Suppressor macrophage treated with lipopolysaccharide for 1 hour (primary cell): ENCODE measurements at regions not wholly inside any gene's neighbourhood (a gene's known extent, or its start where the extent isn't known, plus 50 kb on each side); places are given as distances from the start of the nearest gene placed in this dataset.

Source experiments
- DNase-seq, 3 donors: peaks; one replicate each; pipeline ENCODE4 v3.0.0-alpha.2; 2020 to 2022

DNA sequence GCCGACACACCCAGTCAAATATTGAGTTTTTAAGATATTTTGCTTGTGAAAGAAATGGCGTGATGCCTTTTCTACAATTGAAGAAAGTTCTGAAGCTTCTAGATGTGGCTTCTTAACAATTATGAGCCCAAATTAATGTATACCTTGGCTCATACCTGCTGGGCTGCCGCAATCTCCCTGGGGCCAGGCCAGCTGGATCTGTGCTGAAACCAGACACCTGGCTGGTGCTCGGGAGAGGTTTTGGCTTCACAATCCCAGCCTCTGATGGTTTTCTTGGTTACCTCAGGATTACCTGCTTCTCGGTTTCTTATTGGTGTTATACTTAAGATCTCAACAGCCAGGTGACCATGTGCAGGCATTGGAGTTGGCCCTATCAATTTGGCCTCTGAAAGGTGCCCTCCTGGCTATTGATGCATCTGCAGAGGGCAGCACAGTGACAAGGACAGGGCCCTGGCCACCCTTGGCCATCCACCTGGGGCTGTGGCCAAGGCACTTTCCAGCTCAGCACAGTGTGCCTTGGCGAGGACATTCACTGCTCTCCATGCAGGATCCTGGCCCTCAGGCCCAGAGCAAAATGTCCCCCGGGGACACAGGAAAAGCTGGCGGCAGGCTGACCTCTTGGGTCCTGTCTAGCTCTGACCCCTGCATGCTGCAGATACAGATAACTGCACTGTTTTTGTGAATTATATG, 305.0 kb downstream of the ZNF536 start:
- DNase-seq: no peak

DNA sequence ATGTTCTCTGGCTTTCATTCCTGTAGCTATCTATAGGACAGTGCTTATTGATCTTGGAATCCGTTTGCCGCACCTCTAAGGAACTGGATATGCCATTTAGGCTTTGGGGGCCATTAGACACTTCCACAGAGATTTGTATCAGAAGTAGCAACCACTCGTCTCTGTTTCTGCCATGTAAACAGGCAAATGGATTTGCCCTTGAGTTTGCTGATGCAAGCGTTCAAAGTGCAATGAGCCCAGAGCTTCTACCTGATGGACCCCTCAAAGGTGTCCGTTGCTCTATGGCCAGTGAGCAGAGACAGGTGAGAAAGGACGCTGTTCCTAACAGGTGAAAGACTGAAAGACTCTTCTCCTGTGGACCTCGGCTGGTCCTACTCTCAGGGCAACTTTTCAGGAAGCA, 302.9 kb downstream of the ZNF536 start:
- no peak for DNase-seq

DNA sequence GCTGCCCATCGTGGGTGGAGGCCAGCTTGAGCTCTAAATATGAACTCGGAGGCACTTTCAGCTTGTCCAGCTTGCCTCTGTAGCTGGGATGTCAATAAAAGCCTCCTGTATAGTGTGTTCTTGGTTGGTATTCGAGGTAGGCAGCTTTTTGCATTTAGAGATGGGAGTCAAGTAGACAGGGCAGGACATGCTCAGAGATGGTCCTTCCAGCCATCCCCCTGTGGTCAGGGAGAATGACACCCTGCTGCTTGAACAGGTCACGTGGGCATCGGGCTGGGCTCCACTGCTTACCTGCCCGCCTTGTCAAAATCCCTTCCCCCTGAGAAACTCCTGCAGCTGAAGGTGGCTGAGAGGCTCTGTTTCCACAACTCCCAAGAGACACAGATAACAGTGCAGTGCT, 302.5 kb downstream of the ZNF536 start:
- no peak for DNase-seq

DNA sequence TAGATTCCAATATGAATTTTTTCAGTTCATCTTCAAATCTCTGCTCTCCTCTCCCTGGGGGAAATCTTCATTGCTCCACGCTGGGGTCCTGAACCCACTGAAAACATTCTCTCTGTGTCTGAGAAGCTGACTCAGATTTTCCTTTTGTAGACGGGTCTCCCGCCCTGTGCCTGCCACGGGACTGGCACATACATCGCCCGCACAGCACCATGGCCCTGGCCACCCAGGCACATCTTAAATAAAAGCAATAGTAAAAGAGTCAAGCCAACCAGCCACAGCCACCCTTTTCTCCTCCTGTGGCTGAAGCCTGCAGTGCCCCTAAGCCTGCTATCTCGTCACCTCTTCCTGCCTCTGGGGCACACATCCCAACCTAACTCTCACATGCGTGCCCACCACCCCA, 301.2 kb downstream of the ZNF536 start:
- no peak for DNase-seq

DNA sequence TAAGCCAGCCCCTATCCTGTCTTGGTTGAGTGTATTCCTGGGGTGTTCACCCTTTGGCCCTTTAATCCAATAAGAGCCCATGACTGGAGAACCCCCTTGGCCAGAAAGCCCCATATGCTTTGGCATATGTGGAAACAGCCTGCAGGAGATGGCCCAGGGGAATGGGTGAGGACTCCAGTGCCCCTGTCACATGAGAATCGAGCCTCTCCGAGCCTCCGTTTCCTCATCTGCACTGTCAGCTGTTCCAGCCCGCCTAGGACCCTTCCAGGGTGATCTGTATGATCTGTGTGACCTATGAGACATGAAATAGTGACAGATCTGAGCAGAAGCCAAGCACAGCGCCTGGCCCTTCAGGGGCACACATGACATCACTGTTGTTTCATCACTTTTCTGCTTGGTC, 300.7 kb downstream of the ZNF536 start:
- DNase-seq: no peak

DNA sequence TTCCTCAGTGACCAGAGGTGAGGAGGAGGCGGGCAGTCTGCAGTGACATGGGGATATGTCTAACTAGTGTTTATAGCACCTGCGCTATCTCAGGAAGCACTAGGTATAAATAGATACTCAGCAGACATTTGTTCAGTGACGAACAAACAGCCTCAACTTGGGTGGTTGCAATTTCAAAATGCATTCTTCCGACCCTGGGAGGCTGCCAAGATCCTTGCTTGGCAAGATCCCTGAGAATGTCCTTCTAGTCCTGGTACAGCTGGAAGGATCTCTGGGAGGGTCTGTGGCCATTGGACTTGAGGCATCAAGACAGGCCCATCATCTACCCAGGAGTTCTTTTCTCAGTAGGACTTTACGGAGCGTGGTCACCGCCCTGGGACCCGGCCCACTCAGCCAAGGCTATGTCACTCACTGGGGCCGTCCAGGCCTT, 299.5 kb downstream of the ZNF536 start:
- no peak for DNase-seq

DNA sequence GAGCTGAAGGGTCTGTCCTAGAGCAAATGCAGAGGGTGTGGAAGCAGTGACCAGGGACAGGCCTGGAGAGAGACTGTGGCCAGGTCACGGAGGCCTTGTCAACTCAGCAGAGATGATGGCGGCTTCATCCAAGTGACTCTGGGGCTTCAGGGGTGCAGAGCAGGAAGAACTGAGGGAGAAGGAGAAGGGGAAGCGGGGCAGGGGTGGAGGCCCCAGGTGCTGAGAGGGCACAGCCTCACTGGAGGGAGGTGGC, 299.1 kb downstream of the ZNF536 start:
- DNase-seq: no peak

DNA sequence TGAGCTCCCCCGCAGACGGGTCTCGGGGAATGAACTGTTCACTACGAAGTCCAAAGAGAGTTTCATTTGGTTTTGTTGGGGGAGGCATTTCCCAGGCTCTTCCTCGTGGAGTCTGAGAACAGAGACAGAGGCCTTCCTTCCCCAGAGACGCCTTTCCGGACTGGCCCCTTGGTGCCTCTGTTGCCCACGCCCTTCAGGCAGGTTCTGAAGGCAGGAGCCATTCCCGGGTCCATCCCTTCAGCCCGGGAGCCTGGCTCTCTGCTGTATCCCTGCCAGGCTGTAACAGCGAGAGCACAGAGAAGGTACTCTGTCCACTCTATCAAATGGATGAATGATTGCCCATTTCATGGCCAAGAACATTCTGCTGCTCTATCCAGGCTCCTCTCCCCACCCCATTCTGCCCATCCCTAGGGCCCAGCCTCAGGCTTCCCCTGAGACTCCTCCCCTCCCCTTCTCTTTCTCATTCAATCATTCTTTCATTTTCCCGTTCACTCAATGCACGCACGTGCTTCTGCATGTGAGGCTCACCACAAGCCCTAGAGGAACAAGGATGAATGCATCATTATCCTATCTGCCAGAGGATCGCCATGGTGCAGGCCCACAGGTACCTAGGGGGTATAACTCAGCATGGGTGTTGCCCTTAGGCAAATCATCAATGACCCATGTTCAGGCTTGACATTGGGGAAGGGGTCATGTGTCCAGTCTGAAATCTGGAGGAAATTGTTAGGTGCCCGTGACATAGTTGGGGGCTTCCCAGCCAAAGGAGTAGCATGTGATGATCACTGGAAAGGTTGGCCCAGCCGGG, 298.6 kb downstream of the ZNF536 start:
- no peak for DNase-seq

DNA sequence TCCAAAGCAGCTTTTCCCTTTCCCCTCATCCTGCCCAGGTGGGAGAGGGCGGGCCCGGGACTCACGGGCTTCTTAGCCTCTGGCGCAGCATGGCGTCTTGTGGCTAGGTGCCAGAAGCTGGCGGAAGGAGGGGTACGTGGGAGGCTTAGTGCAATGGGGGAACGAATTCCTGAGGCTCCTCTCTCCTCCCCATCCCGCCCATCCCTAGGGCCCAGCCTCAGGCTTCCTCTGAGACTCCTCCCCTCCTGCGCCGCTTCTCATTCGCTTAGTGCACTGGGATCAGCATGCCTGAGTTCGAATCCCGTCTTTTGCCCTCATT, 297.8 kb downstream of the ZNF536 start:
- DNase-seq: no peak

DNA sequence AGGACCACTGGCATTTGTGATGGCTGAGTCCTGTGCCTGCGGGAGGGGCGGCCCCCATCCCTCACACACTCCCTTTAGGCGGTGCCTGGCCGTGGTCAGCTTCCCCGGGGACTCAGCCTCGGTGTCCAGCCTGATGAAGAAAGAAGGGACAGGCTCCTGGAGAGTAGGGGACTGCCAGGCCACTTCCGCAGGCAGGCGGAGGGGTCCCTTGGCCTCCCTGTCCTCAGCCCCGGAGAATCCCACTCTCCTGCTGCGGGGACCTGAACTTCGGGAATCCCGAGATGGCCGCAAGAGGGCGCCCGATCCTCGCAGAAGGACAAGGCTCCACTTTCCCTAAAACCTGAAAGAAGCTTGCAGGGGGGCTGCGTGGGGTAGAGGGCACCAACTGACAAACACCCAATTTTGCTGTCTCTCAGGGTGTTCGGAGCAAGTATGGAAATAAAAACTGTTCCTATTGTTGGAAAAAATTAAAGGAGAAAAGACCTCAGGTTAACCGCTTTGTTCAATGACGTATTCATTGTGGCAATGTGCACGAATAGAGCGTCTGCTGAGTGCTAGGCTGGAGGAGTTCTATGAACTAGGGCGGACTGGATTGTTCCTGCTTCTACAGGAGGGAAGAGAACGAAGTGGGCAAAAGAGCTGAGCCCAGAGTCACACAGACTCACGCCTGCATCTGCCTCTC, 297.3 kb downstream of the ZNF536 start:
- peak; percentile 44 to 81 (median 68) for DNase-seq

DNA sequence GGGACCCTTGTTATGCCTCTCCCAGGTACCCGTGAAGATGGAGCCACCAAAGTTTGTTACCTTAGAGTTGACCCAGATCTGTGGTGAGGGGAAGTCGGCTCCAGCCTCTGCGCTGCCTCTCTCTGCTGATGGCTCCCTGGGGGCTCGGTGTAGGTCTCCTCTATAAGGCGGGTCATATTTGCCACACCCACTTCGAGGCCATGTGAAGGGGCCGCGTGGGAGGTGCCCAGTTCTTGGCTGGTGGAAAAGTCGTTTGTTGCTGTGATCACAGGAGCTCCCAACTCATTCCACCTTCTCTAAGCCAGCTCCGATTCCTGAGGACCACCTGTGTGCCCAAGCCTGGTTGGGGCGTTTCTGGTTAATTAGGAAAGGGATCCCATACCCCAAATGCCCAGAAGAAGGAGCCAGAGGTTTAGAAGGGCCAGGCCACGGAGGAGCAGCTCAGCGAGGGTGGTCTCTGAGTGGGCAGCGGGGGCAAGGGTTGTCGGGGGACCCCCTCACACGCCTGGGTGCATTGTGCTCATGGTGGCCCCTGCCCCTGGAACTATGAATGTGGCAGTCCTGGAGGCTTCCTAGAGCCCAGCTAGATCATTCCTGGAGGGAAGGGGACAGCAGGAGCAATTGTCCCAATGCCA, 296.5 kb downstream of the ZNF536 start:
- no peak for DNase-seq

DNA sequence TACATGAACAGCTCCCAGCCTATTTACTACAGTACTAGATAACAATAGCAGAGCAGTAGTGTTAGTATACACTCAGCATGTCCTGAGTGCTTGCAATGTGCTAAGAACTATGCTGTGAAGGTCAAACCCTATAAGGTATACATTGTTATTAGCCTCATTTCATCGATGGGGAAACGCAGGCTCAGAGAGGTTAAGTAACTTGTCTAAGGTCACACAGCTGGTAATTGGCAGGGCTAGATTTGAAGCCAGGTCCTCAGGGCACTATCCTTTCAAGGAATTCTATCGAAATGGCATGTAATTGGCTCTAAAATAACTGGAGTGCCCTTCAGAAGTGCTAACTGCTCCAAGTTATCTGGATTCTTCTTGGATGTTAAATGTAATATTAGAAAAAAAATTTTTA, 295.6 kb downstream of the ZNF536 start:
- DNase-seq: no peak

DNA sequence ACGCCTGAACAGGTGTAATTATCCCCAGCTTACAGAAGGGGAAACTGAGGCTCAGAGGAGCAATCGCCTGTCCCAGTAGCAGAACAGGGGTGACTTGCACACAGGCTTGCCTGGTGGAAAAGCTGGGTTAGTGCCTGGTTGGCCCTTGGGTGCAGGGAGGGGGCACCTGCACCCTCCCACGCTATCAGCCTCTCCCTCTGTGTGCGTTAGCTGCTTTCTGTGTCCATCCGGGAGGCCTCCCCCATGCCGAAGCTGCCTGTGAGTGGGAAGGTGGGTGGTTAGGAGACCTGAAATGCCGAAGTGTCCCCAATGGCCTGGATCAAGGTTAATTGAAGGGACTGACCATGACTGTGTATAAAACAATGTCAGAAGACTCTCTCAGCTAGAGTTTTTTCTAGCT, 295.0 kb downstream of the ZNF536 start:
- DNase-seq: no peak

DNA sequence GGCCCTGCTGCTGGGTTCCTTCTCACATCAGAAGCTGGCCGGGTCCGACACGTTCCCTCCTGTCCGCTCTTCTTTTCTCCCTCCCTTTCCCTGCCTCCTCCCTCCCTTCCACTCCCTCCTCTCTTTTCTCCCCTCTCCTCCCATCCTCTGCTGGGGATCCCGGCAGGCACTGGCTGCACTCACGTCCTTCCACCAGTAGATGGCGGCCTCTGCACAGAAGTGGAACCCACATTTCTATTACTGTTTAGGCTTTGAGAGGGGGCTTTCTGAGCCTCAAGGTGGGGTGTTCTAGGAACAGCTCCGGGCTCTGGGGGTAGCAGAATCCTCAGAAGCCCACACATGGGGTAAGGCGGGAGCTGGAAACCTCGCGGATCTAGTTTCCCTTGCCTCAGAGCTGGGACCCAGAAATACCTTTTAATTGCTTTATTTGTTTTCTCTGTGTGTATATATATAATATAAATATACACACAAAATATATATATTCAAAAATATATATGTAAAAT, 294.2 kb downstream of the ZNF536 start:
- peak; percentile 24 to 61 (median 60) for DNase-seq

DNA sequence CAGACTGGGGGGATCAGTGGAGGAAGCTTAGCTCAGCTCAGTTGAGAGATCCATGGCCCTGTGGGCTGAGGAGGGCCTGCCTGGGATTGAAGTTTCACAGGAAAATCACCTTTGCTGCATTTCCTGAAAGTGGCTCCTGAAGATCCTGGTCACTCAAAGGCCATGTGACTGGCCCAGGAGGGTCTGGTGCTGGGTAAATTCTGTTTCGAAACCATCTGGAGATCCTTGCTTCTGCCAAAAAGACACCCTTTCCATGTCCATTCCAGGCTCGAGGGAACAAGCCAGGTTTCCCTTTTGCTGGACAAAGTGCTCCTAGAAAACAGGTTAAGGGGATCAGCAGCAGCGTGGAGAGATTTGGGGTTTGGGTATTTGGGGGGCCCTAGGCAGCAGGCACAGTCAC, 293.3 kb downstream of the ZNF536 start:
- no peak for DNase-seq

DNA sequence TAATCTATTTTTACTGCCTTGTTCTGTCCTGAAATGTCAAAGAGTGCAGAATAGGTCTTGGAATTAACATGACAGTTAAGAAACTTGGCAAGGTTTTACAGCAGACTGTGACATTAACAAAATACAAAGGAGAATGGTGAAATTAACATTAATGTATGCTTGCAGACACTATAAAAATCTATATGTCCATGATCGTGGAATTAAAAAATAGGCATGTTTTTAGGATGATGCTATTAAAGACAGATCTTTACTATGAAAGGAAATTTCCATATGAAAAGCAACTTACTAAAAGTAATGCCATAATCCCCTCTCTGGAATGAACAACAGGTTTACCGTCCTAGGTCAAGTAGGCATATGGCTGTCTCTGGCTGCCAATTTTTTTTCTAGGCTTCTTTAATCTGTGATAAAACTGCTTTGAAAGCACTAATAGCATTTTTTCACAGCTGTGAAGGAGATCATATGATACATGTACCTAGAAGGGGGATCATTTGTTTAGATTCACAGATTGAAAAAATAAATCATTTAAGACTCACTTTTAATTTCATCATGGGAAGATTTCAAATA, 291.5 kb downstream of the ZNF536 start:
- DNase-seq: no peak

DNA sequence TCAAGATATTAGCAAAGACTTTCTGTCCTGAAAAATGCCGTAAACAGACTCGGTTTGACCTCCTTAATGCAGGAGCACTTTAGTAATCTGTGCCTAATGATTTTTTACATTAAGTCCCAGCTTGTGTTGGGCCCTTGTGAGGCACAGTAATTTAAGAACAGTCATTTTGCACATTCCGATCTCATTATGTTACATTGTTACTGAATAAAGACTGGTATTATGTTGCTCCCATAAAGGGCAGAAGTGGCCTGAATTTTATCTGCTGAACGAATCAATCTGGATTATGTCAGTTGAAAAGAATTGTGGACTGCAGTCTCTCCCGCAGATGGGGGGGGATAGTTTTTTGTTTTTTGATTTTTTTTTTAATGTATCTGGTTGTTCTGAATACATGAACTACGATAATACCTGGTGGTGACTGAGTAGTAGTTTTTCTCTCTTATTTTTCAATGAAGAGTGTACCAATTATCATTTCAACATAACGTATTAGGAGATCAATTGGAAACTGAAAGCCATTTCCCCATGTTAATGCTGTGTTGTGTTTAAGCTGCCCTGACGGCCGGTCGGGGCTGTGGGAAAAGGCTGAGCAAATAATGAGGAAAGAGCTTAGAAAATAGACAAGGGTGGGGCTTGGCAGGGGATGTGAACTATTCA, 290.2 kb downstream of the ZNF536 start:
- DNase-seq: no peak

DNA sequence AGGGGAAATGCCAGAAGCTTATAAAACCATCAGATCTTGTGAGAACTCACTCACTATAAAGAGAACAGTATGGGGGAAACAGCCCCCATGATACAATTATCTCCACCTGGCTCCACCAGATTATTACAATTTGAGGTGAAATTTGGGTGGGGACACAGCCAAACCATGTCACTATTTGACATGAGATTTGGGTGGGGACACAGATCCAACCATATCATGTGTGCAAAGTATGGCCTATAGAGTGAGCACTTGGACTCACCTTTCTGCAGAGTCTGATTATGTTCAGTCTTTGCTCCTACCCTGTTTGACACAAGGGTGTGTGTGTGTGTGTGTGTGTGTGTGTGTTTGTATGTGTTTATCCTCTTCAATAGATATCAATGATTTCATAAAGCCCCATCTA, 287.5 kb downstream of the ZNF536 start:
- DNase-seq: no peak

DNA sequence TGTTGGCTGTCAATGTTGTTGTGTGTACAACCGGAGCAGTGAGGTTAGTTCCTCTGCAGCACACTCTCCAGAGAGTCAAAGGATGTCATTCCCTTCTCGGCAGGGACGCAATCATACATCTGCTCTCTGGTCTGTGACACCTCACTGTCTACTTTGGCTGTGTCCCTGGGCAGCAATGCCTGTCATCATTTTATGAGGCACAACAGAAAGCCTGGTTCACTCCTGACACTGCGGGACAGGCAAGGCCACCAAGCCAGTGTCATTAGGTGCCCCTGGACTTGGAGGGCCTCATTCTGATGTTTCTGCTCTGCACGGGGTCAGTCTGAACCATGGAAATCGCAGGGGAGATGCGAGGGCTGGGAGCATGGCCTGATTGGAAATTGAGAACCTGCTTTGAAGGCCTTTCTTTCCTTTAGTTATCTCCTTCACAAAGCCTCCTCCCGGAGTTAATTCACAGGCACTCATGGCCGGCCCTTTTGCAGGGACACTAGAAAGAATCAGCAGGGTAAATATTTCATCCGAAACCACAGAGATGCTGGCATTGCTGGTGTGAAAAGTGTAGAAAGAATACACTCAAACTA, 284.4 kb downstream of the ZNF536 start:
- DNase-seq: no peak

DNA sequence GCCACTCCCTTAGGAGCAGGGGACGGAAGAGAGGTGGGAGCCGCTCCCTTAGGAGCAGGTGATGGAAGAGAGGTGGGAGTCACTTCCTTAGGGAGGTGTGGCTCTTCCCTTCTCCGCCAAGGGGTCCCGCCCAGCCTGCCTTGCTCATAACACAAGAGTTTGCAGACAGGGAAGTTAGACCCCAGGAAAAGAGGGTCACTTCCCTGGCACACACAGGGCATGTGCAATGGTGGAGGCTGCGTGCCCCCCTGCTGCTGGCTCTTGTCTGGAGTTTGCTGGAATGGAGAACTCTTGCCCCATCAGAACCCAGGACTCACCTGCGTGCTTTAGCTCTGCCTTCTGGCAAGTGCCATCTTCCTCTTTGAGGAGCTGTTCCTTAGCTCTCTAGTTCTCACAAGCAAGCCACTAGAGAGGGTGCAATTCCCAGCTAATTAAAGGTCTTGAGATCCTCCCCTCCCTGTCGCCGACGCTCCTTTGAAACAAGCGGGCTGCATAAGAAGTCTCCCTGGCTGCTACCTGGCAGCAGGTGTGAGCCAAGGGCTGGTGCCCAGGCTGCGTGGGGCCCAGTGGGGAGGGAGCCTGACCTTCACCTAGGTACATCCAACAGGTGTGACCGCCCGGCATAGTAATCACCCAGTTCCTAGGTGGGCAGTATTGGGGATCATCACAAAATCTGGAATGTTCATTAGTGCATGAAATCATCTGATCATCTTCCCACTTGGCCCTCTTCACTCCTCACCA, 281.6 kb downstream of the ZNF536 start:
- DNase-seq: no peak

DNA sequence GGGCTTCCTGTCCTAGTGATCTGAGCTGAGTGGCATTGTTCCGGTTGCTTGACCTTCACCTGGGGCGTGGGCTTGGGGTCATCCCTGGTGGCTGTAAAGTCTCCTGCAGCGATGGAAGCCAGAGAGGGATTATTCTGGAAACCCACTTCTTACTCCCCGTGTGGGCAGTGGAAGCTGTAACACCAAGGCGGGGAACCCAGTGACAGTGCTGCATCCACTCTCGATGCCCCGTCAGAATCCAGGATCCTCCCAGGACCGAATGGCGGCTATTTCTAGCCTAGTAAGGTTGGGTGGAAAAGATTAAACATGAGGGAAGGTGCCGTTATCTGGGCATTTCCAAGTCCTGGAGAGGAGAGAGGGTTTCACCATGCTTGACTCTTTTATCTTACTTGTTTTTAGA, 280.6 kb downstream of the ZNF536 start:
- DNase-seq: no peak

DNA sequence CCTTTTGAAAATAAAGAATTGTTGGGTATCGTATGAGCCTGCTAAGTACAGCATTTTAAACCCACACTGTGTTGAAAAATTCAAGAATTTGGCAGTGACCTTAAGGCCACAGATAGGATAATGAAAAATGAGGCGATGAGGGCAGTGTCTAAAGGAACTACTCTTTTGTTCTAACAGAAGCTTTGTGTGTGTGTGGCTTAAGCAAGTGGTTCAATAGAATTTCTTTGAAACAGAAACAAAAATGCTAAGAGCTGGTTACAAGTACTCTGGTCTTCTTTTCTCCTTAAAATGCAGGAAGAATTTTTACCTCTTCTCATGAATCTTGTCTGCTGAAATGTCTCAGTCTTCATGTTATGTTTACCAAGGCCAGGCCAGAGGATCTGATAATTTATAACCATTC, 279.5 kb downstream of the ZNF536 start:
- DNase-seq: no peak
